Progenitor cell of endocrine pancreas (in vitro differentiated cells): ENCODE measurements at regions not wholly inside any gene's neighbourhood (a gene's known extent, or its start where the extent isn't known, plus 50 kb on each side); places are given as distances from the start of the nearest gene placed in this dataset.

ENCODE experiments used
- DNase-seq: peaks from one replicate; pipeline ENCODE4 v3.0.0; 2021; ENCODE audit warnings: low spot score; ENCODE audit not compliant: unreplicated experiment
- H3K27ac Mint-ChIP-seq: 2 replicates; pipeline ENCODE4 v1.8.0; 2021; ENCODE audit warnings: mild to moderate bottlenecking, moderate library complexity, mixed read lengths
- H3K27me3 Mint-ChIP-seq: 2 replicates; pipeline ENCODE4 v1.8.0; 2021; ENCODE audit warnings: mixed read lengths
- H3K36me3 Mint-ChIP-seq: 2 replicates; pipeline ENCODE4 v1.8.0; 2022; ENCODE audit warnings: mixed read lengths; ENCODE audit not compliant: insufficient read depth
- H3K4me1 Mint-ChIP-seq: 2 replicates; pipeline ENCODE4 v1.8.0; 2021; ENCODE audit warnings: low read depth, mixed read lengths
- H3K4me3 Mint-ChIP-seq: 2 replicates; pipeline ENCODE4 v1.8.0; 2021; ENCODE audit warnings: low read depth, mild to moderate bottlenecking, moderate library complexity, mixed read lengths
- H3K9me3 Mint-ChIP-seq: 2 replicates; pipeline ENCODE4 v1.8.0; 2021; ENCODE audit warnings: low read depth, mixed read lengths
- CTCF ChIP-seq: fragments of 200-600 bp; sonication (generic); IDR thresholded peaks from one replicate; pipeline ENCODE4 v1.5.0; 2021; ENCODE audit warnings: antibody characterized with exemption, mild to moderate bottlenecking; ENCODE audit not compliant: unreplicated experiment

DNA sequence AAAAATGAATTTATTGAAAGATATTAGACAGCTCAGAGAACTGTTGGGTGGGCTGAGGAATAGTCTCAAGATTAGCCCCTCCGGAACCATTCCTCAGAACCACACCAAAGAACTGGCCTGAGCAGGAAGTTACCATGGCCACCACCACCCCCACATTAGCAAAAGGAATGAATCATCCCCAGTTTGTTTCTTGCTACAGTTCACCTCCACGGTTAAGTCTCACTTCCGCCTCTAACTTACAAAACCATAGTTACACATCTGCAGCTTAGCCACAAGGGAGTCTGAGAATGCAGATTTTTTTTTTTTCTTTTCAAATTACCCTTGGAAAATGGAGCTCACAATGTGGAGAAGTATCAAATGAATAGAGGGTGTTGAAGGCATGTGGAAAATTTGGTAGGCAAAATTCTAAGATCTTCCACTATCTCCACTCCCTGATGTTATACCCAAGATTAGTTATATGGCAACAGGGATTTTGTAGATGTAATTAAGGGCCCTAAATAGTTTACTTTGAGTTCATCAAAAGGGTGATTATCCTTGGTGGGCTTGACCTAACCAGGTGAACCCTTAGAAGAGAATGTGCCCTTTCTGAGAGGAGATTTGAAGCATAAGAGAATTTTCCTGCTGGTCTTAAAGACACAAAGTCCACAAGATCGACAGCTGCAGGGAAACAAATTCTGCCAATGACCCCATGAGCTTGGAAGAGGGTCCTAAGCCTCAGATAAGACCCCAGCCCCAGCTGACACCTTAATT is 129.8 kb upstream of the KRR1 start:
- H3K27ac Mint-ChIP-seq = no peak overlapping the region
- peaks cover 39% of the 10 kb centered on the region for H3K4me1 Mint-ChIP-seq
- no peak overlapping the region for H3K4me3 Mint-ChIP-seq
- H3K9me3 Mint-ChIP-seq = no peaks in the 10 kb centered on the region
- H3K27me3 Mint-ChIP-seq = no peaks in the 10 kb centered on the region
- no peak for TF ChIP-seq CTCF
- H3K36me3 Mint-ChIP-seq = no peaks in the 10 kb centered on the region
- no peak for DNase-seq

DNA sequence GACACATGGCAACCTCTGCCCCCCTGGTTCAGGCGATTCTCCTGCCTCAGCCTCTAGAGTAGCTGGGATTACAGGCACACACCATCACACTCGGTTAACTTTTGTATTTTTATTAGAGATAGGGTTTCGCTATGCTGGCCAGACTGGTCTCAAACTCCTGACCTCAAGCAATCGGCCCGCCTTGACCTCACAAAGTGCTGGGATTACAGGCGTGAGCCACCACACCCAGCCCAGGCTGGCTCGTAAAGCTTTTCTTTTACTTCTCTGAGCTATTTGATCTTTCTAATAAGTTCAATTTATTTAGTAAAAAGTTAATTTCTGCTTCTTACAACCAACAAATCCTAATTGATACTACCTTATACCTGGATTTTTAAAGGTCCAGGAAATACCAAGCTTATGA is 127.4 kb upstream of the KRR1 start:
- Mint-ChIP-seq H3K4me3 (no peak overlapping the region), H3K36me3 (no peaks in the 10 kb centered on the region), H3K9me3 (no peaks in the 10 kb centered on the region), H3K4me1 (peaks cover 26% of the 10 kb centered on the region), H3K27ac (no peak overlapping the region), H3K27me3 (no peaks in the 10 kb centered on the region)
- DNase-seq = no peak
- TF ChIP-seq CTCF = no peak

DNA sequence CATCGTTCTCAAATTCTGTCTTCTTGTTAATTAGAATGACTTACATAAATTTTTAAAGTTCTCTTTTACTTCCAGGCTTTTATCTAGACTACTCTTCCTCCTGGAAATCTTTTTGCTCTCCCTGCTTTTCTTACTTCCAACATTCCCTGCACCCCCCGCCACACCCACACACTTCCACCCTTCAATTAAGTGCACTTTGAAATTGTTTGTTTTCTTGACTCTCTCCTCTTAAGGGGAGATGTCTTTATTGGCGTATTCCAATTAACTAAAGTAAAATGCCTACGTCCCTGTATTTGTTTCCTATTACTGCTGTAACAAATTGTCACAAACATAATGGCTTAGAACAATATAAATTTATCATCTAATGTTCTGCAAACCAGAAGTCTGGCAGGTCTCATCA is 125.2 kb upstream of the KRR1 start:
- TF ChIP-seq CTCF = no peak
- Mint-ChIP-seq H3K27me3 (no peaks in the 10 kb centered on the region), H3K27ac (no peak overlapping the region), H3K36me3 (no peaks in the 10 kb centered on the region), H3K9me3 (no peaks in the 10 kb centered on the region), H3K4me1 (peaks cover 27% of the 10 kb centered on the region), H3K4me3 (no peak overlapping the region)
- DNase-seq = no peak

DNA sequence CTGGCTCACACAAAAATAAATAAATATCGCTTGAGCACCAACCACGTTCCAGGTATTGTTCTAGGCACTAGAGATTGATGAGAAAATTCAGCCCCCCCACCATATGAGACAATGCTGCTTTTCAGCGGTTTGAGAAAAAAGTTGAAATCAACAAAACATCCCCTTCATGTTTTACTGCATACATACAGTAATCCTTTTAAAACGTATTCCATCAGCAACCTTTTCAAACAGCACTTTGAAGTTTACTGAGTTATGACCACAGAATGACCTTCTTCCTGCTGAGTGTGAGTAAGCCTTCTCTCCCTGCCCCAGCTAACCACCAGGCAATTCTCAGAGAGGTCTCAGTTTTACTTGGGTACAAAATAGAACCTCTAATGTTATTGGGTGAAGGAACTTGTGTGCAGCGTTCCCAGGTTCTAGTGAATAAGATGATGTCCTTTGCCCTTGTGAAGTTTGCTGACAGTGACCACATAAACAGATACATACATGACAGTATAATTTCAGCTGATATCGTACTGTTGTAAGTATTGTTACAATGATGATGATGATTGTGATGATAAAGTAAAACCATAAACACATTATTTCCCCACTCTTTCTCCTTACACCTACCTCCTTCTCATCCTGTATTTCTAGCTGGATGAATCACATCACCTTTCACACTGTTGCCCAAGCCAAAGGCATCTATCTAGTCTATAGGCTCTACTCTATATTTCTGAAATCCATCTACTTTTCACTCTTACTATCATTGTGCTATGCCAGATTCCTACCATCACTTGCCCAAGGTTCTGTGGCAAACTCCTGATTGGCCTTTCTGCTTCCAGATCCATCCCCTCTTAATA is 124.4 kb upstream of the KRR1 start:
- no peaks in the 10 kb centered on the region for H3K9me3 Mint-ChIP-seq
- TF ChIP-seq CTCF = no peak
- H3K36me3 Mint-ChIP-seq = no peaks in the 10 kb centered on the region
- H3K27me3 Mint-ChIP-seq = no peaks in the 10 kb centered on the region
- no peak for DNase-seq
- H3K27ac Mint-ChIP-seq = no peak overlapping the region
- peaks cover 21% of the 10 kb centered on the region for H3K4me1 Mint-ChIP-seq
- no peak overlapping the region for H3K4me3 Mint-ChIP-seq

DNA sequence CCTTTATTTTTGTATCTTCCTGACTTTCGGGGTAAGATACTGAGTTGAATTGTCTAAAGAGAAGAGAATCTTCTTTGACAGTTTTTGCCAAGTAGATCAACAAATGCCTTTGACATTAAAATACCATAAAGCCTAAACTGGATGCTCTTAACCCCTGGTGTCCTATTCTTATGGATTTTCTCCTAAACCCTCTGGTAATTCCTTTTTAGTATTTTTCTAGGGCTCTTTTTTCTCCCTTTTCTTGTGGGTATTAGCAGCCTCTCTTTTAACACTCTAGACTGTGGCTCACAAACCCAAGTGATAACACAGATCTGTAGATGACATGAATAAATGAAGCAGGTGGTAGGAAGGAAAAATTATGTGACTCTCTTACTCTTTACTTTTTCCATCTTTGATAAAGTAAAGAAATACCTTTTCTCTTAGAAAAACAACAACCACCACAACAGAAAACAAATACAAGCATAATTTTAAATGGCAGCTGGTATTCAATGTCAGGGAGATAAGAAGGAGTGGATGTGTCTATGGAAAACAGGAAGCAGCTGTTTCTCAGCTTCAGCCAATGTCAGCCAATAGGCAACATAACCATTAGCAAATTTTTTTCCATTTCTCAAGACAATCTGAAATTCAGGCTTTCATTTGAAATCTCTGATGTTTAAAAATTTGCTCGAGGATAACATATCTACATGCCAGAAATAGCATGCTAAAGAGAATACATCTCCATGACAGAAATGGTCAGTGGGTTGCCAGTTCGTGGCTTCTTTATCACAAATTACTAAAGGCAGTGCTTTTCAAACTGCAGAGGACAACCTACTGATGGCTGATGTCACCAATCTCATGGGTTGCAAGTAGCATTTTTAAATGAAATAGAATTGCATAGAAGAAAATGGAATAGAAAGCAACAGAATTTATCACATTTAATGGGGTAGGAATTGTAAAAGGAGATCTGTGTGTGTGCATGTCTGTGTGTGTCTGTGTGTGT is 123.1 kb upstream of the KRR1 start:
- no peaks in the 10 kb centered on the region for H3K36me3 Mint-ChIP-seq
- no peak overlapping the region for H3K27ac Mint-ChIP-seq
- H3K4me1 Mint-ChIP-seq = peaks cover 18% of the 10 kb centered on the region
- no peaks in the 10 kb centered on the region for H3K9me3 Mint-ChIP-seq
- no peaks in the 10 kb centered on the region for H3K27me3 Mint-ChIP-seq
- no peak for DNase-seq
- H3K4me3 Mint-ChIP-seq = no peak overlapping the region
- no peak for TF ChIP-seq CTCF
